Panc1 (cell line): ENCODE measurements at regions not wholly inside any gene's neighbourhood (a gene's known extent, or its start where the extent isn't known, plus 50 kb on each side); places are given as distances from the start of the nearest gene placed in this dataset.

Source experiments
- POLR2AphosphoS5 ChIP-seq: IDR thresholded peaks from 2 replicates; pipeline ENCODE4 v1.6.1; 2012; ENCODE audit warnings: mild to moderate bottlenecking, low read depth, low read length, moderate library complexity
- TF ChIP-seq, protein P1 (sequence below): fragments of 450-650 bp; IDR thresholded peaks from 2 replicates; pipeline ENCODE4 v1.5.1; 2017; ENCODE audit warnings: mild to moderate bottlenecking
- TF ChIP-seq, protein P2 (sequence below), 2 experiments: IDR thresholded peaks; 2 replicates each; pipeline ENCODE4 v1.6.1; 2011 to 2012; ENCODE audit warnings: low read depth in 2 of 2, control low read depth in 1 of 2, low read length in 1 of 2, mild to moderate bottlenecking in 1 of 2, moderate library complexity in 1 of 2; ENCODE audit not compliant: insufficient read depth in 1 of 2

DNA sequence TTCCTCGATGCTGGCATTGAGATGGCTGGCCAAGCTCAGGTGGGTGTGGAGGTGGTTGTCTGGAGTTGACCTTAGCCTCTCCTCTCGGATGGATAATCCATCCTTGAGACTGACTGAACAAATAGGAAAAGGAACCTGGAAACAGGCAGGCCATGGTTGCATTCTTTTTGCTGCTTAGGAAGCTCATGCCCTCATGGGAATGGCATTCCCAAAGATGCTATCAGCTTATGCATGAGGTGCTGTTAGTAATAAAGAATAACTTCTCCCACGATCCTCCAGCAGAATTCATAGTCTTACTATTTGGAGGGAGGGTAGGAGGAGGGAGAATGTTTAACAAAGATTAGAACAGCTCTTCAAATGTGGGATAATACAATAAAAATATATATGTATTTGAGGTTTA lies 303.0 kb upstream of the TPM1 start:
- TF ChIP-seq, protein P1, sequence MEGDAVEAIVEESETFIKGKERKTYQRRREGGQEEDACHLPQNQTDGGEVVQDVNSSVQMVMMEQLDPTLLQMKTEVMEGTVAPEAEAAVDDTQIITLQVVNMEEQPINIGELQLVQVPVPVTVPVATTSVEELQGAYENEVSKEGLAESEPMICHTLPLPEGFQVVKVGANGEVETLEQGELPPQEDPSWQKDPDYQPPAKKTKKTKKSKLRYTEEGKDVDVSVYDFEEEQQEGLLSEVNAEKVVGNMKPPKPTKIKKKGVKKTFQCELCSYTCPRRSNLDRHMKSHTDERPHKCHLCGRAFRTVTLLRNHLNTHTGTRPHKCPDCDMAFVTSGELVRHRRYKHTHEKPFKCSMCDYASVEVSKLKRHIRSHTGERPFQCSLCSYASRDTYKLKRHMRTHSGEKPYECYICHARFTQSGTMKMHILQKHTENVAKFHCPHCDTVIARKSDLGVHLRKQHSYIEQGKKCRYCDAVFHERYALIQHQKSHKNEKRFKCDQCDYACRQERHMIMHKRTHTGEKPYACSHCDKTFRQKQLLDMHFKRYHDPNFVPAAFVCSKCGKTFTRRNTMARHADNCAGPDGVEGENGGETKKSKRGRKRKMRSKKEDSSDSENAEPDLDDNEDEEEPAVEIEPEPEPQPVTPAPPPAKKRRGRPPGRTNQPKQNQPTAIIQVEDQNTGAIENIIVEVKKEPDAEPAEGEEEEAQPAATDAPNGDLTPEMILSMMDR = no peak
- no peak for TF ChIP-seq POLR2AphosphoS5
- TF ChIP-seq, protein P2, sequence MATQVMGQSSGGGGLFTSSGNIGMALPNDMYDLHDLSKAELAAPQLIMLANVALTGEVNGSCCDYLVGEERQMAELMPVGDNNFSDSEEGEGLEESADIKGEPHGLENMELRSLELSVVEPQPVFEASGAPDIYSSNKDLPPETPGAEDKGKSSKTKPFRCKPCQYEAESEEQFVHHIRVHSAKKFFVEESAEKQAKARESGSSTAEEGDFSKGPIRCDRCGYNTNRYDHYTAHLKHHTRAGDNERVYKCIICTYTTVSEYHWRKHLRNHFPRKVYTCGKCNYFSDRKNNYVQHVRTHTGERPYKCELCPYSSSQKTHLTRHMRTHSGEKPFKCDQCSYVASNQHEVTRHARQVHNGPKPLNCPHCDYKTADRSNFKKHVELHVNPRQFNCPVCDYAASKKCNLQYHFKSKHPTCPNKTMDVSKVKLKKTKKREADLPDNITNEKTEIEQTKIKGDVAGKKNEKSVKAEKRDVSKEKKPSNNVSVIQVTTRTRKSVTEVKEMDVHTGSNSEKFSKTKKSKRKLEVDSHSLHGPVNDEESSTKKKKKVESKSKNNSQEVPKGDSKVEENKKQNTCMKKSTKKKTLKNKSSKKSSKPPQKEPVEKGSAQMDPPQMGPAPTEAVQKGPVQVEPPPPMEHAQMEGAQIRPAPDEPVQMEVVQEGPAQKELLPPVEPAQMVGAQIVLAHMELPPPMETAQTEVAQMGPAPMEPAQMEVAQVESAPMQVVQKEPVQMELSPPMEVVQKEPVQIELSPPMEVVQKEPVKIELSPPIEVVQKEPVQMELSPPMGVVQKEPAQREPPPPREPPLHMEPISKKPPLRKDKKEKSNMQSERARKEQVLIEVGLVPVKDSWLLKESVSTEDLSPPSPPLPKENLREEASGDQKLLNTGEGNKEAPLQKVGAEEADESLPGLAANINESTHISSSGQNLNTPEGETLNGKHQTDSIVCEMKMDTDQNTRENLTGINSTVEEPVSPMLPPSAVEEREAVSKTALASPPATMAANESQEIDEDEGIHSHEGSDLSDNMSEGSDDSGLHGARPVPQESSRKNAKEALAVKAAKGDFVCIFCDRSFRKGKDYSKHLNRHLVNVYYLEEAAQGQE (IDR thresholded peaks at IDR 0.05; ENCODE audit: insufficient read depth in 1 of 2, low read depth in 2 of 2, low read length in 1 of 2) = no peak
